Type B pancreatic cell (in vitro differentiated cells): ENCODE measurements at regions not wholly inside any gene's neighbourhood (a gene's known extent, or its start where the extent isn't known, plus 50 kb on each side); places are given as distances from the start of the nearest gene placed in this dataset.

Experiments used
- DNase-seq: peaks from one replicate; pipeline ENCODE4 v3.0.0; 2021; ENCODE audit warnings: mixed read lengths; ENCODE audit not compliant: unreplicated experiment; ENCODE audit errors: extremely low spot score
- H3K27ac Mint-ChIP-seq: 2 replicates; pipeline ENCODE4 v1.8.0; 2021; ENCODE audit warnings: mild to moderate bottlenecking, mixed read lengths
- H3K27me3 Mint-ChIP-seq: 2 replicates; pipeline ENCODE4 v1.8.0; 2021; ENCODE audit warnings: mixed read lengths
- H3K36me3 Mint-ChIP-seq: 2 replicates; pipeline ENCODE4 v1.8.0; 2021; ENCODE audit warnings: mixed read lengths
- H3K4me1 Mint-ChIP-seq: one replicate; pipeline ENCODE4 v1.8.0; 2021; ENCODE audit warnings: mixed read lengths; ENCODE audit not compliant: unreplicated experiment
- H3K4me3 Mint-ChIP-seq: 2 replicates; pipeline ENCODE4 v1.8.0; 2021; ENCODE audit warnings: mild to moderate bottlenecking, mixed read lengths
- H3K9me3 Mint-ChIP-seq: 2 replicates; pipeline ENCODE4 v1.8.0; 2021; ENCODE audit warnings: mixed read lengths
- CTCF ChIP-seq: fragments of 200-600 bp; sonication (generic); conservative IDR thresholded peaks from 2 replicates; pipeline ENCODE4 v1.5.0; 2021; ENCODE audit warnings: antibody characterized with exemption, mild to moderate bottlenecking

DNA sequence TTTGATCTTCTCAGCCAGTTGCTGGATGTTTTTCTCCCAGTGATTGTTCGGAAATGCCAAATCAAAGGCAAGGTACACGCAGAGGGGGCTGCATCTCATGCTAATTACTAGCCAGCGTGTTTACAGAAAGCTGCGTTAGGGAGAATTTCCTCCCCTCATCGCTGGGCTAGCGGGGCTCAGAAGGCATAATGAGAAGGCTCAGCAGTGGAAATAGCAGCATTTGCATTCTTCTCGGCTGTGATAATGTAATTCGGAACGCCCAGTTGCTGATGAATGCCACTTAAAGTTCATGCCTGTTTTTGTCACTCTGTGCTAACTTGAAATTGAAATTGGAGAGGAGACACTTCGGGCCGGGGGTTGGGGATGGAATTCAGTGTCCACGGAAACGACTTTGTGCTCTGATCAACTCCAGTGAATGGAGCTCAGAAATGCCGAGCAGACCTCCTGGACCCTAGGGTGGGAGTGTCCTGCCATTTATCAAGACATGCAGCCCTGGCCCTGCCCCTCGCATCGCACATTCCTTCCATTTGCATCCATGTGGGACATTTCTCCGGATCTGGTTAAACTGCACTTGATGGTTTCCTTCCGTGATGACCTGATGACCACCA, 313.4 kb upstream of the C1orf174 start:
- Mint-ChIP-seq H3K4me1 (peaks cover 7% of the 10 kb centered on the region), H3K9me3 (peaks cover 6% of the 10 kb centered on the region), H3K27ac (no peak overlapping the region), H3K4me3 (no peak overlapping the region), H3K36me3 (no peaks in the 10 kb centered on the region), H3K27me3 (peaks cover 24% of the 10 kb centered on the region)
- TF ChIP-seq CTCF: no peak
- DNase-seq: no peak

DNA sequence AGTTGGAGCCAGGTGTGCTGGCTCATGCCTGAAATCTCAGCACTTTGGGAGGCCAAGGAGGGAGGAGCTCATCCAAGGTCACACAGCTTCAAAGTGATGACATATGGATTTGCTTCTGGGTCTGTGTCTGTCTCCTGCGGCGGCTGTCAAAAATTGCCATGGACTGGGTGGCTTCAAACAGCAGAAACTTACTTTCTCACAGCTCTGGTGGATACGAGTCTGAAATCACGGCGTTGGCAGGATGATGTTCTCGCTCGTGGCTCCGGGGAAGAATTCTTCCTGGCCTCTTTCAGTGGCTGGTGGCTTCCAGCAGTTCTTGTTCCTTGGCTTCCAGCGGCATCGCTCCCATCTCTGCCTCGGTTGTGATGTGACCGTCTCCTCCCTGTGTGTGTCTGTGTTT, 314.8 kb upstream of the C1orf174 start:
- peaks cover 6% of the 10 kb centered on the region for H3K9me3 Mint-ChIP-seq
- peaks cover 24% of the 10 kb centered on the region for H3K27me3 Mint-ChIP-seq
- H3K27ac Mint-ChIP-seq: no peak overlapping the region
- H3K4me3 Mint-ChIP-seq: no peak overlapping the region
- DNase-seq: no peak
- TF ChIP-seq CTCF: no peak
- peaks cover 7% of the 10 kb centered on the region for H3K4me1 Mint-ChIP-seq
- no peaks in the 10 kb centered on the region for H3K36me3 Mint-ChIP-seq

- peaks cover 24% of the 10 kb centered on the region for H3K27me3 Mint-ChIP-seq
- TF ChIP-seq CTCF: no peak
- H3K27ac Mint-ChIP-seq: no peak overlapping the region
- peaks cover 6% of the 10 kb centered on the region for H3K9me3 Mint-ChIP-seq
- no peak overlapping the region for H3K4me3 Mint-ChIP-seq
- no peaks in the 10 kb centered on the region for H3K36me3 Mint-ChIP-seq
- peaks cover 7% of the 10 kb centered on the region for H3K4me1 Mint-ChIP-seq
- DNase-seq: no peak
Observed at GRCh38 chr1:4215391-4215790, 315.3 kb upstream of the C1orf174 start.

DNA sequence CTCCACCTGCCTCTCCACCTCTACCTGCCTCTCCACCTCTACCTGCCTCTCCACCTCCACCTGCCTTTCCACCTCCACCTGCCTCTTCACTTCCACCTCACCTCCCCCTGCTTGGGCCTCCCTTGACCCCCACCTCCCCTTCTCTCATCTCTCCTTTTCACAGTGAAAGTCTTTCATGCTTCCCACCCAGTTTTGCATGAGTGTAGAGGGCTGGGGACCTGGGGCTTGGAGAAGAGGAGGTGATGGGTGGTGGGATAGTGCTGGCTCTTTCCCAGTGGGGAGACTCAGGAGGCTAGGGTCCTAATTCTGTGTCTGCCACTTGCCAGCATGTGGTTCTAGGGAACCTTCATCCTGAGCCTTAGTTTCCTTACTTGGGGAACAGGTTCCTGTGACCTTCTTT, 316.2 kb upstream of the C1orf174 start:
- peaks cover 7% of the 10 kb centered on the region for H3K4me1 Mint-ChIP-seq
- no peaks in the 10 kb centered on the region for H3K36me3 Mint-ChIP-seq
- TF ChIP-seq CTCF: no peak
- H3K9me3 Mint-ChIP-seq: peaks cover 6% of the 10 kb centered on the region
- DNase-seq: no peak
- peaks cover 24% of the 10 kb centered on the region for H3K27me3 Mint-ChIP-seq
- no peak overlapping the region for H3K4me3 Mint-ChIP-seq
- no peak overlapping the region for H3K27ac Mint-ChIP-seq

- Mint-ChIP-seq H3K4me1 (peaks cover under 1% of the 10 kb centered on the region), H3K9me3 (peaks cover 6% of the 10 kb centered on the region), H3K36me3 (no peaks in the 10 kb centered on the region), H3K27ac (no peak overlapping the region), H3K4me3 (no peak overlapping the region), H3K27me3 (peaks cover 18% of the 10 kb centered on the region)
- TF ChIP-seq CTCF: no peak
- no peak for DNase-seq
Observed at GRCh38 chr1:4218619-4219018, 318.5 kb upstream of the C1orf174 start.

DNA sequence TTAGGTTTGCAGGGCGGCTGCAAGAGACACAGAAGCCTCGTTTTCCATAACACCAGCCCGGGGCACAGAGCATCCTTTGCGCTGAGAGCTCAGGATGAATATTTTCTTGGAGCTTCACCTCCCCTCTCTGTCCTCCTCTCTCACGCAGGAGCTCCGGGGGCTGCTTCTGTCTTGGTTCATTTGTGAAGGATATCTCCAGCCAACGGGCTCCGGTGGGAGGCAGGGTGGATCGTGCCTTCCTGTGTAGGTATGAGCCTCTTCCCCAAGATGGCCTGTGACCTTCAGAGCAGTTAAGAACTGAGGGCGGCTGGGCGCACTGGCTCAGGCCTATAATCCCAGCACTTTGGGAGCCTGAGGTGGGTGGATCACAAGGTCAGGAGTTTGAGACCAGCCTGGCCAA, 319.0 kb upstream of the C1orf174 start:
- Mint-ChIP-seq H3K27ac (no peak overlapping the region), H3K9me3 (peaks cover 6% of the 10 kb centered on the region), H3K36me3 (no peaks in the 10 kb centered on the region), H3K4me3 (no peak overlapping the region), H3K4me1 (no peaks in the 10 kb centered on the region), H3K27me3 (peaks cover 17% of the 10 kb centered on the region)
- no peak for DNase-seq
- no peak for TF ChIP-seq CTCF
